Smooth muscle cell of the brain vasculature (primary cell): ENCODE measurements at regions not wholly inside any gene's neighbourhood (a gene's known extent, or its start where the extent isn't known, plus 50 kb on each side); places are given as distances from the start of the nearest gene placed in this dataset.

Source experiments
- DNase-seq: peaks from one replicate; pipeline ENCODE4 v3.0.0-alpha.2; 2012; ENCODE audit warnings: low read depth, low spot score

GRCh38 chr1:17976854-17977253 is 130.7 kb upstream of the IGSF21 start:
- no peak for DNase-seq

GRCh38 chr1:17978016-17978415 is 129.6 kb upstream of the IGSF21 start:
- no peak for DNase-seq

- DNase-seq: no peak
Observed at GRCh38 chr1:17979815-17980214, 127.8 kb upstream of the IGSF21 start.

- no peak for DNase-seq
Observed at GRCh38 chr1:17982197-17982596, 125.4 kb upstream of the IGSF21 start.

GRCh38 chr1:17984583-17984982 is 123.0 kb upstream of the IGSF21 start:
- DNase-seq: no peak

- DNase-seq: no peak
Observed at GRCh38 chr1:17986156-17986555, 121.4 kb upstream of the IGSF21 start.

GRCh38 chr1:17990401-17990800 is 117.2 kb upstream of the IGSF21 start:
- no peak for DNase-seq

- no peak for DNase-seq
Observed at GRCh38 chr1:17991996-17992395, 115.6 kb upstream of the IGSF21 start.

- no peak for DNase-seq
Observed at GRCh38 chr1:17992800-17993199, 114.8 kb upstream of the IGSF21 start.

GRCh38 chr1:17994046-17994445 is 113.6 kb upstream of the IGSF21 start:
- no peak for DNase-seq

GRCh38 chr1:17995480-17995879 is 112.1 kb upstream of the IGSF21 start:
- DNase-seq: no peak

GRCh38 chr1:17998889-17999288 is 108.7 kb upstream of the IGSF21 start:
- DNase-seq: no peak

- DNase-seq: no peak
Observed at GRCh38 chr1:17999884-18000283, 107.7 kb upstream of the IGSF21 start.

- no peak for DNase-seq
Observed at GRCh38 chr1:18001725-18002124, 105.9 kb upstream of the IGSF21 start.

- DNase-seq: no peak
Observed at GRCh38 chr1:18004278-18004677, 103.3 kb upstream of the IGSF21 start.

- DNase-seq: no peak
Observed at GRCh38 chr1:18005238-18005637, 102.4 kb upstream of the IGSF21 start.

GRCh38 chr1:18007391-18008041 is 100.1 kb upstream of the IGSF21 start:
- DNase-seq: no peak

- no peak for DNase-seq
Observed at GRCh38 chr1:18008081-18008480, 99.5 kb upstream of the IGSF21 start.

GRCh38 chr1:18009055-18009454 is 98.5 kb upstream of the IGSF21 start:
- DNase-seq: no peak

- no peak for DNase-seq
Observed at GRCh38 chr1:18009478-18009961, 98.1 kb upstream of the IGSF21 start.

GRCh38 chr1:18010408-18010807 is 97.2 kb upstream of the IGSF21 start:
- DNase-seq: no peak

- DNase-seq: no peak
Observed at GRCh38 chr1:18010945-18011344, 96.7 kb upstream of the IGSF21 start.

GRCh38 chr1:18011703-18012102 is 95.9 kb upstream of the IGSF21 start:
- DNase-seq: no peak

GRCh38 chr1:18012686-18013085 is 94.9 kb upstream of the IGSF21 start:
- DNase-seq: no peak
